ENCODE measurements at regions not wholly inside any gene's neighbourhood (a gene's known extent, or its start where the extent isn't known, plus 50 kb on each side); places are given as distances from the start of the nearest gene placed in this dataset.

DNA sequence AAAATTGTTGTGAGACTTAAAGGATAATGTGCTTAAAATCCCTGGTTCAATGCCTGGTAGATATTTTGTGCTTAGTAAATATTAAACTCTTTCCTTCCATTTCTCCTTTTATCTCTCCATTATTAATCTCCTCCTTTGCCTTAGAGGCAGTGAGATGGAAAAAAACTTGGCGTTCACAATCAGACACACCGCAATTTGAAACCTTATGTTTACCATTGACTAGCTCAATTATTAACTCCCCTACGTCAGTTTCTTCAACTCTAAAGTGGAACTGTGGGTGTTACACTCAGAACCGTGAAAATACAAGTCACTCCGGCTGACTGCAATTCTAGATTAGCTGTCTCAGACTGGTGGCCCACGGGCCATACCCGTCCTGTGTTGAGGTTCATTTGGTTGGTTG is 327.2 kb downstream of the DEPDC1B start:
- TF ChIP-seq GATA2 (IDR thresholded peaks at IDR 0.05; ENCODE audit: low read depth, low read length) (no peak), GATA3 (IDR thresholded peaks at IDR 0.05; ENCODE audit: low read depth, low read length) (no peak)

Measured in SH-SY5Y (cell line).